KMS-11 (cell line): ENCODE measurements at regions not wholly inside any gene's neighbourhood (a gene's known extent, or its start where the extent isn't known, plus 50 kb on each side); places are given as distances from the start of the nearest gene placed in this dataset.

Experiments
- H2AFZ ChIP-seq: fragments of 200-600 bp; sonication (generic); 2 replicates; pipeline ENCODE4 v1.6.1; 2016; ENCODE audit warnings: antibody characterized with exemption, mixed run types, low read depth
- H3K27ac ChIP-seq: fragments of 200-600 bp; sonication (generic); 2 replicates; pipeline ENCODE4 v1.6.1; 2016; ENCODE audit warnings: mild to moderate bottlenecking, mixed run types
- H3K27me3 ChIP-seq: fragments of 200-600 bp; sonication (generic); 2 replicates; pipeline ENCODE4 v1.6.1; 2017; ENCODE audit warnings: mild to moderate bottlenecking, low read depth, mixed run types, moderate library complexity; ENCODE audit not compliant: insufficient read depth
- H3K36me3 ChIP-seq: fragments of 200-600 bp; sonication (generic); 2 replicates; pipeline ENCODE4 v1.6.1; 2017; ENCODE audit warnings: mild to moderate bottlenecking, mixed run types; ENCODE audit not compliant: insufficient read depth
- H3K4me1 ChIP-seq: fragments of 200-600 bp; sonication (generic); 2 replicates; pipeline ENCODE4 v1.6.1; 2016; ENCODE audit warnings: mild to moderate bottlenecking, low read depth, mixed run types; ENCODE audit not compliant: poor library complexity, severe bottlenecking
- H3K4me2 ChIP-seq: fragments of 200-600 bp; sonication (generic); 2 replicates; pipeline ENCODE4 v1.7.0; 2016; ENCODE audit warnings: mild to moderate bottlenecking, mixed run types
- H3K4me3 ChIP-seq: fragments of 200-600 bp; sonication (generic); IDR thresholded peaks from 2 replicates; pipeline ENCODE4 v1.6.1; 2017; ENCODE audit warnings: low read depth, low read length, mixed read lengths; ENCODE audit not compliant: insufficient read depth
- H3K79me2 ChIP-seq: fragments of 200-600 bp; sonication (generic); 2 replicates; pipeline ENCODE4 v1.6.1; 2016; ENCODE audit warnings: low read depth, mixed run types; ENCODE audit not compliant: insufficient read depth
- H3K9ac ChIP-seq: fragments of 200-600 bp; sonication (generic); 2 replicates; pipeline ENCODE4 v1.6.1; 2016; ENCODE audit warnings: mild to moderate bottlenecking, mixed run types
- H4K20me1 ChIP-seq: fragments of 200-600 bp; sonication (generic); 2 replicates; pipeline ENCODE4 v1.6.1; 2016; ENCODE audit warnings: mild to moderate bottlenecking, mixed run types; ENCODE audit not compliant: insufficient read depth
- TF ChIP-seq, protein P1 (sequence below): fragments of 200-600 bp; sonication (generic); conservative IDR thresholded peaks from 2 replicates; pipeline ENCODE4 v1.6.1; 2017; ENCODE audit warnings: low read depth, mild to moderate bottlenecking, antibody characterized with exemption, low read length, moderate library complexity, mixed read lengths

DNA sequence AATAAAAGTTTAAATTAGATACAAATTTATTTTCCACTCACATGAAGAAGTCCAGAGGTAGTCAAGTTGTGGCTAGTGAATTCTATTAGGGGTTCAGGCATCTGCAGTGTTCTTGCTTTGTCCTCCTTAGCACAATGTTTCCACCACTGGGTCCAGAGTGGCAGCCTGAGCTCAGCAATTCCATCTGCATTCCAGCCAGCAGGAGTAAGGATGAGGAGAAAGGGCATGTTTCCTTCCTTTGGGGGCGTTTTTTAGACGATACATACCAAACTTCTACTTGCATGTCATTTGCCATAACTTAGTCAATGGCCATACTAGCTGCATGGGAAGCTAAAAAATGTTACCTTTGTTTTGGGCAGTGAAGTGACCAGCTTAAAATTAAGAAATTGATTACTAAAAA is 98.5 kb upstream of the VANGL1 start:
- H3K36me3 ChIP-seq: no peaks in the 10 kb centered on the region
- H3K4me1 ChIP-seq: no peaks in the 10 kb centered on the region
- no peak overlapping the region for H3K4me2 ChIP-seq
- no peaks in the 10 kb centered on the region for H4K20me1 ChIP-seq
- no peak overlapping the region for H2AFZ ChIP-seq
- H3K9ac ChIP-seq: no peak overlapping the region
- H3K79me2 ChIP-seq: no peaks in the 10 kb centered on the region
- H3K27me3 ChIP-seq: no peaks in the 10 kb centered on the region
- TF ChIP-seq, protein P1, sequence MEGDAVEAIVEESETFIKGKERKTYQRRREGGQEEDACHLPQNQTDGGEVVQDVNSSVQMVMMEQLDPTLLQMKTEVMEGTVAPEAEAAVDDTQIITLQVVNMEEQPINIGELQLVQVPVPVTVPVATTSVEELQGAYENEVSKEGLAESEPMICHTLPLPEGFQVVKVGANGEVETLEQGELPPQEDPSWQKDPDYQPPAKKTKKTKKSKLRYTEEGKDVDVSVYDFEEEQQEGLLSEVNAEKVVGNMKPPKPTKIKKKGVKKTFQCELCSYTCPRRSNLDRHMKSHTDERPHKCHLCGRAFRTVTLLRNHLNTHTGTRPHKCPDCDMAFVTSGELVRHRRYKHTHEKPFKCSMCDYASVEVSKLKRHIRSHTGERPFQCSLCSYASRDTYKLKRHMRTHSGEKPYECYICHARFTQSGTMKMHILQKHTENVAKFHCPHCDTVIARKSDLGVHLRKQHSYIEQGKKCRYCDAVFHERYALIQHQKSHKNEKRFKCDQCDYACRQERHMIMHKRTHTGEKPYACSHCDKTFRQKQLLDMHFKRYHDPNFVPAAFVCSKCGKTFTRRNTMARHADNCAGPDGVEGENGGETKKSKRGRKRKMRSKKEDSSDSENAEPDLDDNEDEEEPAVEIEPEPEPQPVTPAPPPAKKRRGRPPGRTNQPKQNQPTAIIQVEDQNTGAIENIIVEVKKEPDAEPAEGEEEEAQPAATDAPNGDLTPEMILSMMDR: no peak
- no peak overlapping the region for H3K27ac ChIP-seq
- no peak overlapping the region for H3K4me3 ChIP-seq

DNA sequence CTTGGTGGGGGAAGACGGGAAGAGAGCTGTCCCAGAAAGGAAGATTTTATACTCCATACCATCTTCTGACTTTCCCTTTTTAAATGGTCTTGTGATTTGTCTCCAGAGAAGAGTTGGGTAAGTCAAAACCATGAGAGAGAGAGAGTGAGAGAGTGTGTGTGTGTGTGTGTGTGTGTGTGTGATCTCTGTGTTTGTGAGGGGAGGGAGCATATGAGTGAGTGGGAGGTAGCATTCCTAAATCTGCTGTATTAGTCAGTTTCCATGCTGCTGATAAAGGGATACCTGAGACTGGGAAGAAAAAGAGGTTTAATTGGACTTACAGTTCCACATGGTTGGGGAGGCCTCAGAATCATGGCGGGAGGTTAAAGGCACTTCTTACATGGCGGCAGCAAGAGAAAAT is 102.0 kb upstream of the VANGL1 start:
- H3K4me1 ChIP-seq: no peaks in the 10 kb centered on the region
- no peak overlapping the region for H3K4me3 ChIP-seq
- TF ChIP-seq, protein P1: no peak
- no peak overlapping the region for H2AFZ ChIP-seq
- H4K20me1 ChIP-seq: no peaks in the 10 kb centered on the region
- no peaks in the 10 kb centered on the region for H3K79me2 ChIP-seq
- no peak overlapping the region for H3K4me2 ChIP-seq
- H3K9ac ChIP-seq: no peak overlapping the region
- H3K27me3 ChIP-seq: no peaks in the 10 kb centered on the region
- no peak overlapping the region for H3K27ac ChIP-seq
- no peaks in the 10 kb centered on the region for H3K36me3 ChIP-seq

DNA sequence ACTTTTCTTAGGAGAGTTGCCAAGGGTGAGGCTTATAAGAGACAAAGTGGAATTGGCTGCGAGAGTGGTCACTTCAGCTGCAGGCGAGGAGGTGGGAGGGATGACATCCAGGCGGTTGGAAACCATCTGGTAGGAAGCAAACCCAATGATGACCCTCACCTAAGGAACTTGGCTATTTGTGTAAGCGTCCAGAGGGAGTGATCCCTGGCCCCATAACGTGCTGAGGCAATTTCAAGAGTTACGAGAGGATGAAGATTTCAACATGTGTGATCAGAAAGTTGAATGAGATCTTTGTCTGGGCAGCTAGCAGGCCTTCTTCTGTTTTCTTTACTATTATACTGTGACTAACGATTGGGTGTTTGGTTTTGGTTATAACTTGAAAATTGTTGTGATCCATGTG is 102.7 kb upstream of the VANGL1 start:
- Histone ChIP-seq H3K4me2 (no peak overlapping the region), H2AFZ (no peak overlapping the region), H3K27me3 (no peaks in the 10 kb centered on the region), H3K36me3 (no peaks in the 10 kb centered on the region), H3K9ac (no peak overlapping the region), H3K4me3 (no peak overlapping the region), H3K4me1 (no peaks in the 10 kb centered on the region), H3K79me2 (no peaks in the 10 kb centered on the region), H3K27ac (no peak overlapping the region), H4K20me1 (no peaks in the 10 kb centered on the region)
- TF ChIP-seq, protein P1: no peak

DNA sequence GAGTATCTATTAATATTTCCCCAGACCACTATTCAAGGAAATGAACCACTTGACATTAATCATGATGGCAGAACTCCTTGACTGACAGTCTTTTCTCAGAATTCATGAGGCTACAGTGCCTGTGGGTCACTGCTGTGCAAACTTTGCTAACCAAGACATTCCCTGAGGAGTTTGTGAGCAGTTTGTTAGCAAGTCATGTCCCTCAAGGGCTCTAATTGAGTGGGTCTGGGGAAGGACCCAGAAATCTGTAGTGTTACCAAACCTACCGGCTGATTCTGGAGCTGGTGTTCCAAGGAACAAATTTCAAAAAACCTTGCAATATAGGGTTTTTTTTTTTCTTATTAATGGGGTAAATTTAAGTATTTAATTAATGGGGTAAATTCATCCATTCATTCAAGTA is 103.2 kb upstream of the VANGL1 start:
- no peaks in the 10 kb centered on the region for H3K4me1 ChIP-seq
- no peak overlapping the region for H3K9ac ChIP-seq
- H4K20me1 ChIP-seq: no peaks in the 10 kb centered on the region
- H3K4me3 ChIP-seq: no peak overlapping the region
- no peaks in the 10 kb centered on the region for H3K27me3 ChIP-seq
- no peak overlapping the region for H3K27ac ChIP-seq
- H2AFZ ChIP-seq: no peak overlapping the region
- H3K4me2 ChIP-seq: no peak overlapping the region
- no peaks in the 10 kb centered on the region for H3K79me2 ChIP-seq
- TF ChIP-seq, protein P1: no peak
- no peaks in the 10 kb centered on the region for H3K36me3 ChIP-seq

DNA sequence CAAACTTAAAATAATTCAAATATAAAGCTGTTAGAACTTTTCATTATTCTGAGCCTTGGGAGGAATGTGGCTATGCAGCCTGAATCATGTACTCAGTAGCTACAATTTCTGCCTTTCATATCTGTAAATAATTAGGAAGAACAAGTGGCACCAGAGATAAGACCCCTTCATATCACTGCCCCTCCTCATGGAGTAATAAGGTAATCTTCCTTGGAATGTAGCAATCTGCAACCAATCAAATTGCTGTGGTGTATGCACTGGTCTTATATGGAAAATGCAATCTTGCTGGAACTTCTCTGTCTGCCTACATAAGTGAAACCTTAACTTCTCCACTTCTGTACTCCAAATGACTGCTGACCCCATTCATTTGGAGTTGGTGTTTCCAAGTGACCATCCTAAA is 104.4 kb upstream of the VANGL1 start:
- Histone ChIP-seq H4K20me1 (no peaks in the 10 kb centered on the region), H3K36me3 (no peaks in the 10 kb centered on the region), H2AFZ (no peak overlapping the region), H3K27ac (no peak overlapping the region), H3K79me2 (no peaks in the 10 kb centered on the region), H3K4me1 (no peaks in the 10 kb centered on the region), H3K4me3 (no peak overlapping the region), H3K27me3 (no peaks in the 10 kb centered on the region), H3K9ac (no peak overlapping the region), H3K4me2 (no peak overlapping the region)
- TF ChIP-seq, protein P1: no peak
